ENCODE measurements at regions not wholly inside any gene's neighbourhood (a gene's known extent, or its start where the extent isn't known, plus 50 kb on each side); places are given as distances from the start of the nearest gene placed in this dataset.

DNA sequence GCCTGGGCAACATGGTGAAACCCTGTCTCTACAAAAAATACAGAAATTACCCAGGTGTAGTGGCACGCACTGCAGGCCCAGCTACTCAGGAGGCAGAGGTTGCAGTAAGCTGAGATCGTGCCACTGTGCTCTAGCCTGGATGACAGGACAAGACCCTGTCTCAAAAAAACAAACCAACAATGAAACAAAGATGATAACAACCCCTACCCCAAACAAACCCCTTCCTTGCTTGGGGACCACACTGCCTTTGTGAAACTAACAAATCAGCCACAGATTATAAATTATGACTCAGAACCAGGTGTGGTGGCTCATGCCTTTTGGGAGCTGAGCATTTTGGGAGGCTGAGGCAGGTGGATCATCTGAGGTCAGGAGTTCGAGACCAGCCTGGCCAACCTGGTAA lies 75.3 kb upstream of the RPH3AL start:
- H3K36me3 Mint-ChIP-seq (ENCODE audit: low read depth), result no peaks in the 10 kb centered on the region

GRCh38 chr17:427327-427726 lies 74.7 kb upstream of the RPH3AL start:
- DNase-seq (ENCODE audit: low spot score), result no peak
- Mint-ChIP-seq H3K4me1 (ENCODE audit: low read depth) (no peaks in the 10 kb centered on the region), H3K9me3 (ENCODE audit: low read depth) (peaks cover 8% of the 10 kb centered on the region), H3K27me3 (ENCODE audit: low read depth) (no peaks in the 10 kb centered on the region), H3K4me3 (ENCODE audit: unreplicated experiment) (no peak overlapping the region), H3K27ac (ENCODE audit: unreplicated experiment) (no peak overlapping the region), H3K36me3 (ENCODE audit: low read depth) (no peaks in the 10 kb centered on the region)
- TF ChIP-seq, protein P1, sequence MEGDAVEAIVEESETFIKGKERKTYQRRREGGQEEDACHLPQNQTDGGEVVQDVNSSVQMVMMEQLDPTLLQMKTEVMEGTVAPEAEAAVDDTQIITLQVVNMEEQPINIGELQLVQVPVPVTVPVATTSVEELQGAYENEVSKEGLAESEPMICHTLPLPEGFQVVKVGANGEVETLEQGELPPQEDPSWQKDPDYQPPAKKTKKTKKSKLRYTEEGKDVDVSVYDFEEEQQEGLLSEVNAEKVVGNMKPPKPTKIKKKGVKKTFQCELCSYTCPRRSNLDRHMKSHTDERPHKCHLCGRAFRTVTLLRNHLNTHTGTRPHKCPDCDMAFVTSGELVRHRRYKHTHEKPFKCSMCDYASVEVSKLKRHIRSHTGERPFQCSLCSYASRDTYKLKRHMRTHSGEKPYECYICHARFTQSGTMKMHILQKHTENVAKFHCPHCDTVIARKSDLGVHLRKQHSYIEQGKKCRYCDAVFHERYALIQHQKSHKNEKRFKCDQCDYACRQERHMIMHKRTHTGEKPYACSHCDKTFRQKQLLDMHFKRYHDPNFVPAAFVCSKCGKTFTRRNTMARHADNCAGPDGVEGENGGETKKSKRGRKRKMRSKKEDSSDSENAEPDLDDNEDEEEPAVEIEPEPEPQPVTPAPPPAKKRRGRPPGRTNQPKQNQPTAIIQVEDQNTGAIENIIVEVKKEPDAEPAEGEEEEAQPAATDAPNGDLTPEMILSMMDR (IDR thresholded peaks at IDR 0.05), result no peak

More for the DNA sequence above, 75.3 kb upstream of the RPH3AL start:
- TF ChIP-seq, protein P1 (IDR thresholded peaks at IDR 0.05), result no peak
- no peaks in the 10 kb centered on the region for H3K4me1 Mint-ChIP-seq (ENCODE audit: low read depth)
- H3K27me3 Mint-ChIP-seq (ENCODE audit: low read depth), result no peaks in the 10 kb centered on the region
- H3K27ac Mint-ChIP-seq (ENCODE audit: unreplicated experiment), result no peak overlapping the region
- no peak overlapping the region for H3K4me3 Mint-ChIP-seq (ENCODE audit: unreplicated experiment)
- H3K9me3 Mint-ChIP-seq (ENCODE audit: low read depth), result peaks cover 8% of the 10 kb centered on the region
- no peak for DNase-seq (ENCODE audit: low spot score)

DNA sequence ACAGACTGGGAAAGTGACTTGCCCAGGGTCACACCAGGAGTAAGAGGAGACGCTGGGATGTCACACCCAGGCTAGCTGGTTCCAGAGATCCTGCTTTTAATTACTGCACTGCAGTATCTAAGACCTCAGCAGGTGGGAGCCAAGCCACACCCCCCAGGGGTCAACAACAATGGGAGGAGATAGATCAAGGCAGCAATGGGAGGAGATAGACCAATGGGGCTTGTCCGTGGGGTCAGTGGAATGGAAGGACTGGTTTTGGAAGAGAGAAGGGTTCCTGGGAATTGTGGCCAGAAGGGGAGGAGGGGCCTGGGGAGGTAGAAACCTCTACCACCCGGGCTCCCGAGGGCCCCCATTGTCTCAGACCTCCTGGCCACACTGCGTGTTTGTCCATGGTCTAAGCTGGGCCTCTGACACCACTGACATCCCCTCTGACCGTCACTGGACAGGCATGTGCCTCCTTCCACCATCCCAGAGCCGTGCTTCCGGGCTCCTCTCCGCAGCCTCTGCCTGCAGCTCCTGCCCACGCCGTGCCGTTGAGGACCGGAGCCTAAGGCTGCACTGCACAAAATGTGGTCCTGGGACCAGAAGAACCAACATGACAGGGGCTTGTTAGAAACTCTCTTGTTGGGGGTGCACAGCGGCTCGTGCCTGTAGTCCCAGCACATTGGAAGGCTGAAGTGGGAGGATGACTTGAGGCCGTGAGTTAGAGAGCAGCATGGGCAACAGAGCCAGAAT lies 69.8 kb upstream of the RPH3AL start:
- H3K9me3 Mint-ChIP-seq (ENCODE audit: low read depth), result no peaks in the 10 kb centered on the region
- H3K4me1 Mint-ChIP-seq (ENCODE audit: low read depth), result no peaks in the 10 kb centered on the region
- H3K27me3 Mint-ChIP-seq (ENCODE audit: low read depth), result no peaks in the 10 kb centered on the region
- DNase-seq (ENCODE audit: low spot score), result no peak
- TF ChIP-seq, protein P1 (IDR thresholded peaks at IDR 0.05), result no peak
- no peaks in the 10 kb centered on the region for H3K36me3 Mint-ChIP-seq (ENCODE audit: low read depth)
- no peak overlapping the region for H3K27ac Mint-ChIP-seq (ENCODE audit: unreplicated experiment)
- H3K4me3 Mint-ChIP-seq (ENCODE audit: unreplicated experiment), result no peak overlapping the region

GRCh38 chr17:420479-421175 lies 68.0 kb upstream of the RPH3AL start:
- H3K9me3 Mint-ChIP-seq (ENCODE audit: low read depth), result no peaks in the 10 kb centered on the region
- no peaks in the 10 kb centered on the region for H3K27me3 Mint-ChIP-seq (ENCODE audit: low read depth)
- H3K27ac Mint-ChIP-seq (ENCODE audit: unreplicated experiment), result no peak overlapping the region
- DNase-seq (ENCODE audit: low spot score), result no peak
- H3K4me3 Mint-ChIP-seq (ENCODE audit: unreplicated experiment), result no peak overlapping the region
- TF ChIP-seq, protein P1 (IDR thresholded peaks at IDR 0.05), result no peak
- no peaks in the 10 kb centered on the region for H3K36me3 Mint-ChIP-seq (ENCODE audit: low read depth)
- no peaks in the 10 kb centered on the region for H3K4me1 Mint-ChIP-seq (ENCODE audit: low read depth)

GRCh38 chr17:419073-419735 lies 66.6 kb upstream of the RPH3AL start:
- Mint-ChIP-seq H3K4me1 (ENCODE audit: low read depth) (no peaks in the 10 kb centered on the region), H3K27me3 (ENCODE audit: low read depth) (no peaks in the 10 kb centered on the region), H3K27ac (ENCODE audit: unreplicated experiment) (no peak overlapping the region), H3K36me3 (ENCODE audit: low read depth) (no peaks in the 10 kb centered on the region), H3K4me3 (ENCODE audit: unreplicated experiment) (no peak overlapping the region), H3K9me3 (ENCODE audit: low read depth) (no peaks in the 10 kb centered on the region)
- TF ChIP-seq, protein P1 (IDR thresholded peaks at IDR 0.05), result no peak
- no peak for DNase-seq (ENCODE audit: low spot score)

All from chondrocyte (in vitro differentiated cells).